ENCODE measurements at regions not wholly inside any gene's neighbourhood (a gene's known extent, or its start where the extent isn't known, plus 50 kb on each side); places are given as distances from the start of the nearest gene placed in this dataset.

GRCh38 chr12:27190761-27191160 is 53.3 kb upstream of the STK38L start:
- H4K20me1 ChIP-seq (replicated peaks; ENCODE audit: insufficient read depth): no peaks in the 10 kb centered on the region
- TF ChIP-seq ZNF462 (CRISPR knock-in tag; IDR thresholded peaks at IDR 0.05) (no peak), REST (IDR thresholded peaks at IDR 0.05; ENCODE audit: unreplicated experiment) (no peak), ZNF331 (CRISPR knock-in tag; IDR thresholded peaks at IDR 0.05; ENCODE audit: low read depth) (no peak)
- H3F3A ChIP-seq (replicated peaks; ENCODE audit: low read depth): no peaks in the 10 kb centered on the region
- H3K4me2 ChIP-seq: no peak overlapping the region
- peaks cover 2% of the 10 kb centered on the region for H3K9me2 ChIP-seq (ENCODE audit: insufficient read depth)
- no peak for DNase-seq (ENCODE audit: low spot score)
- Mint-ChIP-seq H3K27me3 (ENCODE audit: insufficient read depth, low read depth, poor library complexity) (no peaks in the 10 kb centered on the region), H3K4me3 (no peak overlapping the region), H3K27ac (no peak overlapping the region), H3K36me3 (ENCODE audit: low read depth) (no peaks in the 10 kb centered on the region), H3K4me1 (no peaks in the 10 kb centered on the region), H3K9me3 (no peaks in the 10 kb centered on the region)
- peaks cover 4% of the 10 kb centered on the region for H3K4me1 ChIP-seq (ENCODE audit: insufficient read depth)
- H3K36me3 ChIP-seq (ENCODE audit: insufficient read depth): no peaks in the 10 kb centered on the region
- H3K4me3 ChIP-seq: no peak overlapping the region
- H2AFZ ChIP-seq: no peak overlapping the region
- no peaks in the 10 kb centered on the region for H3K27me3 ChIP-seq (ENCODE audit: insufficient read depth)
- H3K79me2 ChIP-seq (replicated peaks; ENCODE audit: insufficient read depth): no peaks in the 10 kb centered on the region
- H3K27ac ChIP-seq (ENCODE audit: low read depth): no peak overlapping the region
- ATAC-seq: no peak
